ENCODE measurements at regions not wholly inside any gene's neighbourhood (a gene's known extent, or its start where the extent isn't known, plus 50 kb on each side); places are given as distances from the start of the nearest gene placed in this dataset.

DNA sequence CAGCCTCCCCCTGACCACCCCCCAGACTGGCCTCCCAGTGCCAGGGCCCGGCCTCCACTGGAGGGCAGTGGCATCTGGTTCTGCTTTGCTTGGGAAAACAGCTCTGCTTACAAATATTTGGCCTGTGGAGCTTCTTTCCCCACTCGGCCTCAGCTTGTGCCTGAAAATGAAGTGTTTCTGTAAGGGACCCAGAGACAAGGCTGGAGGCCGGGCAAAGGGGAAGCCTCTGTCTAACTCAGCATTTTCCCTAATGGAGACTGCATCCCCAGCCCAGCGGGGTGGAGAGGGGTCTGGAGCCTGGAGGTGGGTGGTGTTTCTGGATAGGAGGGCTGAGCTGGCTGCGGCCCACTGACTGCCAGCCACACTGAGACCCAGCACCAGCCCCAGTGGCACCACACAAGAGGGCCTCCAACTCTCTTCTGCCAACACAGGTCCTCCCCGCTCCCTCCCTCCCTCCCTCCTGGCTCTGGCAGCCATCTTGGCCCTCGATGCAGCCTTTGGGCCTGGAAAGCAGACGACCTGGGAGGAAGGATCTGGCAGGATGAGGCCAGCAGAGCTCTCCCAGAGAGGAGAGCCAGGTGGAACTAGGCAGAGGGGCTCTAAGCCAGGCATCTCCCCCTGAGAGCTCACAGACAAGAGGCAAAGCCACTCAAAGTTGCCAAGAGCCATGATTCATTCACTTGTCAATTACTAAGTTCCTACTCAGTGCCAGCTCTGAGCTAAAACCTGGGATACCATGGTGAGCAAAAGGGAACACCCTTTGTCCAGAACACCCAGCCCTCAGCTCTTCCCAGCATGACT is 77.1 kb upstream of the CD82 start:
- DNase-seq (ENCODE audit: low spot score) (no peak), ATAC-seq (no peak)

DNA sequence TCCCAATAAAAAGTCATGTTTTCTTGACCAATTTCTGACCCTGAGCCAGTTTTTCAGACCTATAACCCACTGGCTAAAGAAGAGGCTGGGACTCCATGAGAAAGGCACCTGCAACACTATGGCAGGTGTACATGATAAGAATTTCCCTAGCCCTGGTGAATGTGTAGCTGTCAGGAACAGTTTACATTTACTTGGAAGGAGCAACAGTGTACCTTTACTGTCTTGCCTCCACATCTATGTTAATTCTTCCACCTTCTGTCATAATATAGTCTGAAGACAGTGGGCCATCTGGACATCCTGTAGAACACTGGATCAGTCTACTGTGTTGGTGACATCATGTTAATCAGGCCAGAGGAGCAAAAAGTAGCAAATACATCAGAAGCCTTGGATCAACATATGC is 72.1 kb upstream of the CD82 start:
- DNase-seq (ENCODE audit: low spot score): no peak
- no peak for ATAC-seq

- no peak for ATAC-seq
- DNase-seq (ENCODE audit: low spot score): no peak
These were observed 71.5 kb upstream of the CD82 start for GRCh38 chr11:44493930-44494329.

GRCh38 chr11:44494785-44495184 is 70.7 kb upstream of the CD82 start:
- DNase-seq (ENCODE audit: low spot score): no peak
- ATAC-seq: no peak

DNA sequence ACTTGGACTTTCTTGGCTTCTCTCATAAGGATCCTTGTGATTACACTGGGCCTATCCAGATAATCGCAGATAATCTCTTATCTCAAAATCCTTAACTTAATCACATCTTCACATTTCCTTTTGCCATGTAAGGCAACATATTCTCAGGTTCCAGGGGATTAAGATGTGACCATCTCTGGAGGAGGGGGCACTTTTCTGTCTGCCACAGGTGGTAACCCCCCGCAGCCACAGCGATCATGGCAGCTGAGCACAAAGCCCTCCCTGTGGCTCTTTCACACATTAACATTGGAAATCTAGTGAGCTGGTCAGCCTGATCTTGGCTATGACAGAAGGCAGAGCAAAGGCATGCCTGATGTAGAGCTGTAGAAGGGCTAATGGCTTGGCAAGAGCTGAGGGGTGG is 69.1 kb upstream of the CD82 start:
- ATAC-seq: no peak

GRCh38 chr11:44498089-44498871 is 67.2 kb upstream of the CD82 start:
- ATAC-seq (no peak), DNase-seq (ENCODE audit: low spot score) (no peak)

More for the DNA sequence above, 69.1 kb upstream of the CD82 start:
- DNase-seq (ENCODE audit: low spot score): no peak

DNA sequence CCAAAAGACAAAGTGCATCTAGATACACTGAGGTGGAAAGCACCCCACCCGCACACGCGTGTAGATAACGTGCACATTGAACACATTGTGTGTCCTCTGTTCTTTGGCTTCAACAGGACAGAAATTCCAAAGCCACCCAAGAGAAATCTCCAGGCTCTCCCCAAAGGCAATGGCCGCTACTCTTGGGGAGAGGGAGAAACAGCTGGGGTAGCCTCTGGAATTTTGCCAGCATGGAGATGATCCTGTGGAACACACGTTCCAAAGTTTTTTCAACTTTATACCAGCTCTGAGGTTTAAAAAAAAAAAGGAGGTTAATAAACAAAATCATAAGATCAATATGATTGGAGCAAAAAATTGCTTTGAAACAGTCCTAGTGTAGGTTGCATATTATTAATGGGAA is 63.0 kb upstream of the CD82 start:
- ATAC-seq (no peak), DNase-seq (ENCODE audit: low spot score) (no peak)

- DNase-seq (ENCODE audit: low spot score): no peak
- ATAC-seq: no peak
These were observed 59.8 kb upstream of the CD82 start for GRCh38 chr11:44505581-44506054.

DNA sequence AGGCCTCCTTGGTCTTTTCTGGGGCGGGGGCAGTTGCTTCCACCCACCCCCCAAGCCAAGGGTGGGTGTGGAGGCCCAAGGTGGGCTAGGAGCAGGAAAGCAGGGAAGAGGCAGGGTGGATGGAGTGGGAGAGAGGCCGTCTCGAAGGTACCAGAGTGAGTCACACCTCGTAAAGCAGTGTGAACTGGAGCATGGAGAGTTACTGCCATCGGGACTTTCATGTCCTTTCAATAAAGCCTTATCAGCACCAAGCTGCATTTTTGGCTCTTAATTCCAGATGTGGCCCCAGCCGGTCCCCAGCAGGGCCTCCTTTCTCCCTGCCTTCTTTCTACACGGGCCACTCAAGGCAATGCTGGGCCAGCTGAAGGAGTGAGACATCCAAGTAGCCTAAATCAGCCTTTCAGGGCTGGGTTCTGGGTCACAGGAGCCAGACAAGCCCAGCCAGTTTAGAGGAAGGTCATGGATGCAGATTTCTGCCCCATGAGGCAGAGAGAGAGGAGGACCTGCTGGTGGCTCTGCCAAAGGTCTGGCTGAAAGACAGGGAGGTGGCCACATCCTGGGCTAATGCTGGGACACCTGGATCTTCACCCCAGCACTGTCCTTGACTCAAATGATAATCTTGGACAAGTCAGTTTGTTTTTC is 59.0 kb upstream of the CD82 start:
- no peak for DNase-seq (ENCODE audit: low spot score)
- no peak for ATAC-seq

GRCh38 chr11:44507491-44507890 is 58.0 kb upstream of the CD82 start:
- ATAC-seq (no peak), DNase-seq (ENCODE audit: low spot score) (no peak)

- DNase-seq (ENCODE audit: low spot score): no peak
- ATAC-seq: no peak
These were observed 57.5 kb upstream of the CD82 start for GRCh38 chr11:44507896-44508445.

- ATAC-seq (no peak), DNase-seq (ENCODE audit: low spot score) (no peak)
These were observed 56.2 kb upstream of the CD82 start for GRCh38 chr11:44509296-44509695.

DNA sequence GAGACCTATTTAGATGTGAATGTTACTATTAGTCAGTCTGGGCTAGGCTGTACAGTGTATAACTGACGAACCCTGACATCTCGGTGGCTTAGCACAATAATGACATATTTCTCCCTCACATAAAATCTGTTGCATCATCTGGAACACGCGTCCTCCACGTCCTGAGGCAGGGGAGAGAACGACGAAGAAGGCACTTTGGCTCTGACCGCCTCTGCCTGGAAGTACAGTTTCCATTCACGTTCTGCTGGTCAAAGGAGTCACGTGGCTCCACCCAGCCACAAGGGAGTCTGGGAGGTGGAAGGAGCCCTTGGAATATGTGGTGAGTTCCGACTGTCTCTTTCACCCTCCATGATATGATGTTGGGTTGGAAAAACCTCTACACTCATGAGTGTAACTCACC is 55.1 kb upstream of the CD82 start:
- no peak for DNase-seq (ENCODE audit: low spot score)
- no peak for ATAC-seq

DNA sequence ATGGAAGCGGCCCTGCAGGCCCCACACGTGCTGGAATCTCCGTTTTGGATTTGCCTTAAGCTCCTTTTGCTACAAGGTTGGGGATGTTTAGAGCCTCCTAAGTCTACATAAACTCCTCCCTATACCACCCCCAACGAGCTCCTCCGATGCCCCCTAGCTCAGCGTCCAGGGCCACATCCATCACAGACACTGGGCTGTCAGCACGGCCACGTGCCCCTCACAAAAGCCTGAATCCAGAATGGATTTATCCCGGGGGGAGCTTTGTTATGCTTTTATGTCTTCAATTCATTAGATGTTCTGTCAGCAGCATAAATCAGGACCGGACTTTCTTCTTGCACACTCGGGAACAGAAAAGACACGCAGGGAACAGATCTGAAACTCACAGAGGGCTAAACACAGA is 52.6 kb upstream of the CD82 start:
- DNase-seq (ENCODE audit: low spot score) (no peak), ATAC-seq (no peak)

GRCh38 chr11:44515048-44515447 is 50.4 kb upstream of the CD82 start:
- DNase-seq (ENCODE audit: low spot score): no peak
- no peak for ATAC-seq
